Fibroblast of skin of scalp (primary cell): ENCODE measurements at regions not wholly inside any gene's neighbourhood (a gene's known extent, or its start where the extent isn't known, plus 50 kb on each side); places are given as distances from the start of the nearest gene placed in this dataset.

Source experiments
- DNase-seq: peaks from one replicate; pipeline ENCODE4 v3.0.0-alpha.2; 2013

DNA sequence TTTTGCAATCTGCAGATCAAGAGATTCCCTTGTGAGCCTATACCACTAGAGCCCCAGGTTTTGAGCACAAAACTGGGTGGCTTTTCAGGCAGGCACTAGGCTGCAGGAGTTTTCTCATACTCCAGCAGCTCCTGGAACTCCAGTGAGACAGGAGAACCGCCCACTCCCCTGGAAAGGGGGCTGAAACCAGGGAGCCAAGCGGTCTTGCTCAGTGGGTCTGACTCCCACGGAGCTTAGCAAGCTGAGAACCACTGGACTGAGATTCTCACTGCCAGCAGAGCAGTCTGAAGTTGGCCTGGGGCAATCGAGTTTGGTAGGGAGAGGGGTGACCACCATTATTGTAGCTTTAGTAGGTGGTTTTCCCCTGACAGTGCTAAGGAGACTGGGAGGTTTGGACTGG lies 313.8 kb upstream of the TEX13C start:
- no peak for DNase-seq

DNA sequence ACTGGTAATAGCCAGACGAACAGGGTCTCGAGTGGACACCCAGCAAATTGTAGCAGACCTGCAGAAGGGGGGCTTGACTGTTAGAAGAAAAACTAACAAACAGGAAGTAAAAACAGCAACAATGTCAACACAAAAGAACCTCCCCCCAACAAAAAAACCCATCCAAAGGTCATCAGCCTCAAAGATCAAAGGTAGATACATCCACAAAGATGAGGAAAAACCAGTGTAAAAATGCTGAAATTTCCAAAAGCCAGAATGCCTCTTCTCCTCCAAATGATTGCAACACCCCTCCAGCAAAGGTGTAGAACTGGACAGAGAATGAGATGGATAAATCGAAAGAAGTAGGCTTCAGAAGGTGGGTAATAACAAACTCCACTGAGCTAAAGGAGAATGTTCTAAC lies 313.0 kb upstream of the TEX13C start:
- DNase-seq, result no peak

DNA sequence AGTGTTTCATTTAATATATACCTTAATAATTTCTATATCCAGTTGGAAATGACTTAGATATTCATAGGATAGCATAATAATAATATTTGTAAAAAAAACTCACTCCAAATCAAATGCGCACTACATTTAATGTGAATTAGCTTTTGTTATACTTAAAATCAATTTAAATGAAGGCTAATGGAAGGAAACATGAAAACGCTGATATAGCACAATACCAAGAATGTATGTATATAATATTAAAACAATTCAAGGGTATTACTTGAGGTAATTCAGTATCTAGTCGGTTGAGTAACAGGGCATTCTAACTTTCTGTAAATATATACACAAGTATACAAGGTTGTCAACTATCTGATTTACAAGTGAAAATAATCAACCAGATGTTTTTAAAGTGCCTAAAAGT lies 307.1 kb upstream of the TEX13C start:
- DNase-seq, result no peak

DNA sequence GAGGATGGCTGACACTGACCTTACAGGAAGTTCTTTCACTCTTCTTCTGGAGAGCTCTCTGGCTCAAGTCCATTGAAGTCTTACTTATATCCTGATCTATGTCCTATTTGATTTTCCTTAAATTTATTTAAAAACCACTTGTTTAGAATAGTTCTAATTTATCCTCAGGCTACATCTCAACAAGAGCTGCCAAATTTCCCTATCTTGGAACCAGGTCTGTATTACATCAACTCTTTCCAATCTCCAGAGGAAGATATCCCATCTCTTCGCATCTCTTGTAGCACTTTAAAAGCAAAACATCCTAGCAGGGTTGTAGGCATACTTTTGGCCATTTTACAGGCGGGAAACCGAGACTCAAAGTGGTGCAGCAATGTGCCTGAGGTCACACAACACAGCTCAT lies 290.5 kb upstream of the TEX13C start:
- no peak for DNase-seq
